K562 (cell line): ENCODE measurements at regions not wholly inside any gene's neighbourhood (a gene's known extent, or its start where the extent isn't known, plus 50 kb on each side); places are given as distances from the start of the nearest gene placed in this dataset.
A peak's percentile ranks its signal among the peaks of the same experiment; 100 is the strongest.

Source experiments
- CBFA2T3 ChIP-seq: fragments of 450-650 bp; IDR thresholded peaks from 2 replicates; pipeline ENCODE4 v1.6.1; 2017
- CCNT2 ChIP-seq: IDR thresholded peaks from 2 replicates; pipeline ENCODE4 v1.6.1; 2011; ENCODE audit warnings: borderline replicate concordance, low read depth, mild to moderate bottlenecking, moderate library complexity, mixed read lengths, low read length; ENCODE audit not compliant: insufficient read length; ENCODE audit errors: extremely low read depth
- ELF4 ChIP-seq: fragments of 450-650 bp; formaldehyde crosslinking; IDR thresholded peaks from 2 replicates; pipeline ENCODE4 v1.4.0; 2022; ENCODE audit warnings: missing genetic modification characterization
- FOXA3 ChIP-seq, 2 experiments: fragments of 450-650 bp in 1 of 2; sonication (generic) in 1 of 2; formaldehyde crosslinking; IDR thresholded peaks in 1 of 2; conservative IDR thresholded peaks in 1 of 2; 2 replicates each; pipeline versions ENCODE4 v1.4.0 to v1.8.0; 2020 to 2022; ENCODE audit warnings: mild to moderate bottlenecking in 2 of 2, missing genetic modification reagents in 1 of 2
- HEY1 ChIP-seq: fragments of 250-450 bp; sonication (Bioruptor Pico); IDR thresholded peaks from 2 replicates; pipeline ENCODE4 v1.5.0; 2020; ENCODE audit warnings: mild to moderate bottlenecking, moderate library complexity, borderline replicate concordance
- IFI16 ChIP-seq: fragments of 250-450 bp; sonication (Bioruptor Pico); IDR thresholded peaks from 2 replicates; pipeline ENCODE4 v2.1.2; 2022; ENCODE audit warnings: mild to moderate bottlenecking, inconsistent platforms
- KAT2B ChIP-seq: IDR thresholded peaks from one replicate; pipeline ENCODE4 v1.6.1; 2012; ENCODE audit warnings: low read depth, mild to moderate bottlenecking, control low read depth, inconsistent platforms, low read length, moderate library complexity
- MLLT1 ChIP-seq, 2 experiments: fragments of 450-650 bp; IDR thresholded peaks; 2 replicates each; pipeline ENCODE4 v1.6.1; 2016
- MTA2 ChIP-seq: fragments of 450-650 bp; IDR thresholded peaks from 2 replicates; pipeline ENCODE4 v1.6.1; 2016; ENCODE audit warnings: low read depth
- NFIX ChIP-seq: fragments of 250-450 bp; sonication (Bioruptor Pico); IDR thresholded peaks from 2 replicates; pipeline ENCODE4 v1.4.0; 2020; ENCODE audit warnings: low read depth, mild to moderate bottlenecking, moderate library complexity
- PML ChIP-seq: IDR thresholded peaks from 2 replicates; pipeline ENCODE4 v1.6.1; 2012; ENCODE audit warnings: low read length, inconsistent platforms
- RAD21 ChIP-seq, 2 experiments: fragments of 250-450 bp in 1 of 2; fragments of 450-650 bp in 1 of 2; sonication (Bioruptor Pico) in 1 of 2; formaldehyde crosslinking in 1 of 2; IDR thresholded peaks in 1 of 2; conservative IDR thresholded peaks in 1 of 2; 2 replicates each; pipeline versions ENCODE4 v1.4.0 to v1.8.0; 2020 to 2022; ENCODE audit warnings: mild to moderate bottlenecking in 2 of 2, moderate library complexity in 1 of 2
- RBM34 ChIP-seq: fragments of 200-400 bp; formaldehyde crosslinking; IDR thresholded peaks from 2 replicates; pipeline ENCODE4 v1.6.1; 2018; ENCODE audit warnings: low read length, borderline replicate concordance; ENCODE audit not compliant: insufficient read depth
- SRF ChIP-seq, 2 experiments: fragments of 250-450, 450-650 bp in 1 of 2; sonication (Bioruptor Pico) in 1 of 2; sonication (generic) in 1 of 2; formaldehyde crosslinking; IDR thresholded peaks; 2 replicates each; pipeline versions ENCODE4 v1.5.0 to v1.5.1; 2020 to 2022; ENCODE audit warnings: mild to moderate bottlenecking in 1 of 2, missing genetic modification reagents in 1 of 2
- TAF9B ChIP-seq: fragments of 450-650 bp; IDR thresholded peaks from 2 replicates; pipeline ENCODE4 v1.6.1; 2018; ENCODE audit warnings: mild to moderate bottlenecking; ENCODE audit not compliant: partially characterized antibody
- TAL1 ChIP-seq: fragments of 450-650 bp; IDR thresholded peaks from 2 replicates; pipeline ENCODE4 v1.6.1; 2016; ENCODE audit warnings: mild to moderate bottlenecking
- TCF3 ChIP-seq: sonication (generic); formaldehyde crosslinking; IDR thresholded peaks from 2 replicates; pipeline ENCODE4 v1.4.0; 2020; ENCODE audit warnings: mild to moderate bottlenecking, missing genetic modification reagents
- TCF7L2 ChIP-seq: fragments of 150-350 bp; IDR thresholded peaks from 2 replicates; pipeline ENCODE4 v1.6.1; 2016; ENCODE audit warnings: low read depth, mild to moderate bottlenecking, low read length, moderate library complexity
- TEAD1 ChIP-seq, 2 experiments: fragments of 450-650 bp in 1 of 2; sonication (generic) in 1 of 2; formaldehyde crosslinking; IDR thresholded peaks; 2 replicates each; pipeline versions ENCODE4 v1.4.0 to v1.8.0; 2020 to 2022; ENCODE audit warnings: mild to moderate bottlenecking in 2 of 2, missing genetic modification reagents in 1 of 2
- TEAD4 ChIP-seq, 2 experiments: sonication (generic) in 1 of 2; formaldehyde crosslinking in 1 of 2; IDR thresholded peaks; 2 replicates each; pipeline versions ENCODE4 v1.6.1 to v1.8.0; 2012 to 2022; ENCODE audit warnings: borderline replicate concordance in 1 of 2, inconsistent platforms in 1 of 2, low read length in 1 of 2, mild to moderate bottlenecking in 1 of 2, missing genetic modification reagents in 1 of 2
- TGIF2 ChIP-seq: sonication (generic); formaldehyde crosslinking; IDR thresholded peaks from 2 replicates; pipeline ENCODE4 v1.8.1; 2022; ENCODE audit warnings: mild to moderate bottlenecking, missing genetic modification reagents, moderate library complexity
- ZBTB17 ChIP-seq: fragments of 450-650 bp; formaldehyde crosslinking; IDR thresholded peaks from 2 replicates; pipeline ENCODE4 v1.4.0; 2020; ENCODE audit warnings: mild to moderate bottlenecking
- ZC3H11A ChIP-seq: IDR thresholded peaks from 2 replicates; pipeline ENCODE4 v1.6.1; 2012; ENCODE audit warnings: low read depth, low read length, improper control_type of control experiment
- ZFPM2 ChIP-seq: fragments of 250-450 bp; sonication (Bioruptor Pico); IDR thresholded peaks from 2 replicates; pipeline ENCODE4 v1.5.1; 2022; ENCODE audit warnings: mild to moderate bottlenecking
- ZNF146 ChIP-seq: IDR thresholded peaks from one replicate; pipeline ENCODE4 v1.6.1; 2018; ENCODE audit warnings: missing compliant biosample characterization; ENCODE audit not compliant: unreplicated experiment
- ZNF280B ChIP-seq: fragments of 250-450 bp; sonication (Bioruptor Pico); IDR thresholded peaks from 2 replicates; pipeline ENCODE4 v1.5.1; 2021; ENCODE audit warnings: mild to moderate bottlenecking
- ZNF57 ChIP-seq: fragments of 450-650 bp; formaldehyde crosslinking; IDR thresholded peaks from 2 replicates; pipeline ENCODE4 v1.4.0; 2020; ENCODE audit warnings: mild to moderate bottlenecking, moderate library complexity
- ZNF766 ChIP-seq: fragments of 200-800 bp; sonication (Bioruptor generic); conservative IDR thresholded peaks from 2 replicates; pipeline ENCODE4 v1.6.1; 2016; ENCODE audit warnings: missing genetic modification characterization, missing compliant biosample characterization

DNA sequence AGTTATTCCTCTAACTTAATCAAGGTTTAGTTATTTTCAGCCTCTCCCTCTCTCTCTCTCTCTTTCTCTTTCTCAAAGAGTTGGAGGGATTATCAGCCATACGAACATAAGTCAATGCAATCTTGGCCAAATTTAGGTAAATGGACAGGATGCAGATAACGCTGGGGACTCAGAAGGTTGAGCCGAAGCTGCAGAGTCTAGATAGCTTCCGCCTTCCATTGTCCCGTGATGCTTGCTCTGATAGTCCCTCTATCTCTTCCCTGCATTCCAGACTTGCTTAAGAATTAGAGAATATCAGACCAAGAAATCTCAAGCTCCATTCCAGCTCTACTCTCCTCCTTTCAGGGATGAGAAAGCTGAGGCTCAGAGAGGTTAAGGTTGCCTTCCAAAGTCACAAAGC lies 502.8 kb upstream of the TNP1 start (continued):
- TF ChIP-seq ZBTB17 (CRISPR knock-in tag): peak; percentile 48; the same call in 1 of the 2 replicates
- TF ChIP-seq KAT2B: no peak
- TF ChIP-seq RAD21 (CRISPR knock-in tag; conservative IDR thresholded peaks at IDR 0.05 in 1 of 2, IDR thresholded peaks at IDR 0.05 in 1 of 2): no peak
- TF ChIP-seq MTA2: peak; percentile 63
- no peak for TF ChIP-seq TAF9B
- no peak for TF ChIP-seq ZFPM2
- TF ChIP-seq ZC3H11A: no peak
- peak; percentile 60; the same call in 1 of the 2 replicates for TF ChIP-seq PML
- TF ChIP-seq TAL1: peak; percentile 87
- no peak for TF ChIP-seq NFIX (CRISPR knock-in tag)
- TF ChIP-seq ZNF146: no peak
- no peak for TF ChIP-seq IFI16 (CRISPR knock-in tag)
- peak; percentile 85 for TF ChIP-seq CCNT2
- TF ChIP-seq ZNF57 (CRISPR knock-in tag): no peak
- 0 out of 4 replicates have a peak, but pooled peaks of 1 of the 2 experiments have one; percentile 15 for TF ChIP-seq FOXA3 (CRISPR knock-in tag; conservative IDR thresholded peaks at IDR 0.05 in 1 of 2, IDR thresholded peaks at IDR 0.05 in 1 of 2)
- peak; percentile 74; the same call in 1 of the 2 replicates for TF ChIP-seq HEY1 (CRISPR knock-in tag)
- peak; percentile 71 for TF ChIP-seq ELF4 (CRISPR knock-in tag)
- TF ChIP-seq TCF3: peak; percentile 86
- no peak for TF ChIP-seq RBM34
- peak; percentile 86 for TF ChIP-seq TEAD4 (IDR thresholded peaks at IDR 0.05; ENCODE audit: low read length)
- no peak for TF ChIP-seq TEAD4 (CRISPR knock-in tag; IDR thresholded peaks at IDR 0.05; ENCODE audit: borderline replicate concordance)
- TF ChIP-seq TEAD1 (CRISPR knock-in tag; IDR thresholded peaks at IDR 0.05): peak in 1 of 2 experiments; percentile 82; a peak in 1 of 4 replicates
- TF ChIP-seq TGIF2 (CRISPR knock-in tag): no peak
- peak in 1 of 2 experiments; percentile 50; a peak in 1 of 4 replicates for TF ChIP-seq SRF (CRISPR knock-in tag; IDR thresholded peaks at IDR 0.05)
- TF ChIP-seq CBFA2T3: peak; percentile 80
- 0 out of 2 replicates have a peak, but pooled peaks have one; percentile 30 for TF ChIP-seq ZNF766 (CRISPR knock-in tag)
- TF ChIP-seq ZNF280B (CRISPR knock-in tag): no peak
- no peak for TF ChIP-seq MLLT1 (IDR thresholded peaks at IDR 0.05)
- TF ChIP-seq TCF7L2: no peak
